Caki2 (cell line): ENCODE measurements at regions not wholly inside any gene's neighbourhood (a gene's known extent, or its start where the extent isn't known, plus 50 kb on each side); places are given as distances from the start of the nearest gene placed in this dataset.
"Not testable (repeated sequence)": the region's sequence is repeated elsewhere in the genome, so short reads cannot be mapped to it uniquely, and the experiment has no call there.

Experiments used
- DNase-seq: peaks from one replicate; pipeline ENCODE4 v3.0.0-alpha.2; 2015; ENCODE audit warnings: low read depth
- in situ Hi-C: cut with HindIII; loops from 2 replicates; pipeline ENCODE4 v1.10.0; 2016; ENCODE audit warnings: low sequenced_read_pairs, low pct_unique_long_range_greater_than_20kb, mixed read lengths

- no peak for DNase-seq
- in situ Hi-C loops, result no loop called here
Measured at GRCh38 chrX:34716302-34716701, 59.2 kb upstream of the TMEM47 start.

GRCh38 chrX:34734383-34734782 lies 77.3 kb upstream of the TMEM47 start:
- no peak for DNase-seq
- in situ Hi-C loops, result no loop called here

- in situ Hi-C loops, result no loop called here
- no peak for DNase-seq
Measured at GRCh38 chrX:34744521-34744920, 87.4 kb upstream of the TMEM47 start.

DNA sequence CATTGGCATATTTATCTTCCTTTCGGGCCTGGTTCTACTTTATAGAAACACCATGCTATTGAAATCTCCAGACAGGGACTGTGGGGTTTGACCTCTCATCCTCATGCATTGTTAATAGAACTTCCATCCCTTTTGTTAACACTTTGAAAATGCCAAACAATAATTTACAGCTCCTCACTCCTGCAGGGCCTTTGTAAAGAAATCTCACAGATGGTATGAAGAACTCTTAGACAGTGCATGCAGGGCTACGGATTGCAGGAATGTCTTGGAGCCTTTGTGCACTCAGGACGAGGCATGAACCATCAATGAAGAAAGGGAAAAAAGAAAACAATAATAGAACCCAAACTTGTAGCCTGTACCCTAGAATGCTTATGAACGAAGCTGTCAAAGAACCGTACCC lies 92.8 kb upstream of the TMEM47 start:
- no peak for DNase-seq
- in situ Hi-C loops, result no loop called here

DNA sequence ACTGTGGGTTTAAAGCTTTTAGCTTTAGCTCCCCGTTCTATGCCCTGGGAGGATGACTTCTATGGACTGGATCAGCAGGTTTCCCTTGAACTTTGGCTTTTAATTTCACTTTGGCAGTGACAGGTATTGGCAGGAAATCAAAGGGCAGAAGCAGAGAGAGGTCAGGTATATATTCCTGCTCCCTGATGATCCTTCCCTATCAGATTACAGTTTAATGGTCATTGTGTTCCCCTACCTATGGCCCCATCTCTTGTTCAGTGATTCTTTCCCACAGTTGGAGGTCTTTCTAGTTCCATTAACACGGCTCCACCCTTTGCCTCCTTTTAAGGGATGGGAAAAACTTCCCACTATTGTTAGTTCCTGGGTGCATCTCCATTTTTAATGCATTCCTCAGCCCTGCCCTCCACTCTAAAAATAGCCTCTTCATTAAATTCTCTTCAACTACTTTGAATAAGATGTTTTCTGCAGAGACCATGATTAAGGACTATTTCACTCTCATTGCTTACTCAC lies 107.8 kb upstream of the TMEM47 start:
- in situ Hi-C loops, result no loop called here
- DNase-seq, result no peak

DNA sequence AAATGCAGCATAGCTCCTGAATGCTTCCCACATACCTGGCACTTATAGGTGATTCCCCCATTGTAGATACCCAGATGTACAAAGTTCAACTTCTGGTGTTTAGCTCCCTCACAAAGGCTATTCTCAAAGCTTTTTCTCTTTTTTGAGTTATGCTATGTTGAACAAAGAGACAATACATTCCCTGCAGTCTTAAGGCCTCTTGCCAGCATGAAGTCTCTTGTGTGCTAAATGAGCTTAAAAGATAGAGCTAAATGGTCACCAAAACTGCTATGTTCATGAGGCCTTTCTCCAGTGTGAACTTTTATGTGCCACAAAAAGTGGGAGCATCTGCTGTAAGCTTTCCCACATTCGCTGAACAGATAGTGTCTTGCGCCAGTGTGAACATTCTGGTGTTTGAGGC lies 111.2 kb upstream of the TMEM47 start:
- DNase-seq, result no peak
- in situ Hi-C loops, result no loop called here

DNA sequence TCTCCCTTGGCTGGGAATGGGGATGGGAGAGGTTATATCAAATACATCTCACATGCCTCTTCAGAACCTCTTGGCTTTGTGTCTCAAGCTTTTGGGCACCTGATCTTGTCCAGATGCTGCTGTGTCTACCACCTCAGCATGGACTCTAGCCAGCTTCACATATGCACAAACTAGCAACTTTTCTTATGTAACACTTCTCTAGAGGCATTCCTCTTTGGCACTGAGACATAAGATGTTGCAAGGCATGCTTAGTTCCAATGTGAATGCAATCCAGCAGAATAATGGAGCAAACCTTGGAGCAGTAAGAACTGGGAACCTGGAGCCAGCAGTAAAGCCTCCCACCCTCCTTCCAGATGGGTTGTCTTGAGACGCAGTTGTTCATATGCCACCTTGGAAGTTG lies 113.4 kb upstream of the TMEM47 start:
- DNase-seq, result no peak
- in situ Hi-C loops, result no loop called here

- DNase-seq, result no peak
- in situ Hi-C loops, result no loop called here
Measured at GRCh38 chrX:34778916-34779315, 121.8 kb upstream of the TMEM47 start.

GRCh38 chrX:34790026-34790425 lies 132.9 kb upstream of the TMEM47 start:
- in situ Hi-C loops, result no loop called here
- no peak for DNase-seq

DNA sequence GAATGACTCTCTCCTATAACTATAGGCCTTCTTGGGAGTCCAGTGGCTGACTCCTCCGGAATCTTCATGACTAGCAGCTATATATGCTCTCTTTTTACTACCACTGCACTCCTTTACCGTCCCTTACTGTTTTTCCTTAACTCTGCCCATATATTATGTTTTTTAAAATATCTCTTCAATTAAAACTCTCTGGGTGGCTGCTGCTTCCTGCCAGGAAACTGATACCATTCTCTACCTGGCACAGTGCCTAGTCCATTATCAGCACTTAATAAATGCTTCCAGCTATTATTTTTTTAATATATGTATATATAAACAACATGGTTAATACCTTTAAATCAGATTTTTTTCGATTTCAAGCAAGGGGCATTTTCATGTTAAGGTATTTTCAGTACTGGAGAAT lies 136.6 kb upstream of the FAM47B start:
- in situ Hi-C loops, result no loop called here
- no peak for DNase-seq

- DNase-seq, result no peak
- in situ Hi-C loops, result no loop called here
Measured at GRCh38 chrX:34809096-34809495, 133.5 kb upstream of the FAM47B start.

DNA sequence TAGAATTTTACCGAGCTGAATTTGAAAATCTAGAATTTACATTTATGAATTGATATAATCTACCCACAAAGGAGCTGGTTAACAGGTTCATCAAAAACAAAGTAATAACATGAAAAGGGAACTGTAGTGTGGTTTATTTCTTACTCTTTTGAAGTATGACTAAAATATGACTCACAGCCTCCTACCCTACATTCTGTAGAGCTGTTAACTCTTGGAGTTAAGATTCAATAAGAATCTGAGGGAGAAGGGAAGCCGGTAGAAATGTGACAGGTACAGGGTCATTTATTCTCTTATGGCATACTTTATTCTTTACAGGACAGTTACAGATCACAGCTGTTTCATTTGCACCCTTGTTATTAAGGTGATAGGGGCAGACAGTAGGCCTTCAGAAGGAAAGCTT lies 132.2 kb upstream of the FAM47B start:
- DNase-seq, result no peak
- in situ Hi-C loops, result no loop called here

GRCh38 chrX:34810916-34811315 lies 131.7 kb upstream of the FAM47B start:
- DNase-seq, result no peak
- in situ Hi-C loops, result no loop called here

- no peak for DNase-seq
Measured at GRCh38 chrX:34813618-34814017, 129.0 kb upstream of the FAM47B start.

GRCh38 chrX:34826964-34827363 lies 115.6 kb upstream of the FAM47B start:
- no peak for DNase-seq
- in situ Hi-C loops, result no loop called here

More at GRCh38 chrX:34813618-34814017, 129.0 kb upstream of the FAM47B start:
- in situ Hi-C loops, result no loop called here

DNA sequence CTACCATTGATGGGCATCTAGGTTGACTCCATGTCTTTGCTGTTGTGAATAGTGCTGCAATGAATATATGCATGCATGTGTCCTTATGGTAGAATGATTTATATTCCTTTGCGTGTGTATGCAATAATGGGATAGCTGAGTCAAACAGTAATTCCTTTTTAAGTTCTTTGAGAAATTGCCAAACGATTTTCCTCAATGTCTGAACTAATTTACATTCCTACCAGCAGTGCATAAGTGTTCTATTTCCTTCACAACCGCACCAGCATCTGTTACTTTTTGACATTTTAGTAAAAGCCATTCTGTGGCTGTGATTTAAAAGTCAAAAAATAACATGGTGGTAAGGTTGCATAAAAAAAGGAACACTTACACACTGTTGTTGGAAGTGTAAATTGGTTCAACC lies 103.1 kb upstream of the FAM47B start:
- in situ Hi-C loops, result no loop called here
- DNase-seq, result no peak

DNA sequence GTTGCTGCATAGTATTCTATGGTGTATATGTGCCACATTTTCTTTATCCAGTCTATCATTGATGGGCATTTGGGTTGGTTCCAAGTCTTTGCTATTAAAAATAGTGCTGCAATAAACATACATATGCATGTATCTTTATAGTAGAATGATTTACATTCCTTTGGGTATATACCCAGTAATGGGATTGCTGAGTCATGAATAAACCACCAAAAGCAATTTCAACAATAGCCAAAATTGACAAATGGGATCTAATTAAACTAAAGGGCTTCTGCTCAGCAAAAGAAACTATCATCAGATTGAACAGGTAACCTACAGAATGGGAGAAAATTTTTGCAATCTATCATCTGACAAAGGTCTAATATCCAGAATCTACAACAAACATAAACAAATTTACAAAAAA lies 101.4 kb upstream of the FAM47B start:
- DNase-seq, in situ Hi-C loops: not testable (repeated sequence)

DNA sequence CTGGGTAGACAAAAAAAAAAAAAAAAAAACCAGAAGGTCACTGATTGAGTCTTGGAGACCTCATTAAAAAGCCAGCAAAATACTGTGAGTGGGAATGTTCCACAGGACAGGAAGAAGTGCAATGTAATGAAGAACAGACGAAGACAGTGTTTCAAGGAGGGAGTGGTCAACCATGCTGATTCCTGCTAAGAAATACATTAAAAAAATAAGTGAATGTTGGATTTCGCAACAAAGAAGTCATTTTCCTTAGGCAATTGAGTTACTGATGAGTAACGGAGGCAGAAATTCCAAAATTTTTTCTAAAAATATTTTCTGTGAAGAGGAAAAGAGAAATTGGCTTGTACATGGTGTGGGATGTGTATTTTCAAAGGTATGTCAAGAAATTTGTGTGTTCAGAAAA lies 94.3 kb upstream of the FAM47B start:
- in situ Hi-C loops, result no loop called here

GRCh38 chrX:34849371-34849770 lies 93.2 kb upstream of the FAM47B start:
- no peak for DNase-seq
- in situ Hi-C loops, result no loop called here

More for the DNA sequence above, 94.3 kb upstream of the FAM47B start:
- no peak for DNase-seq

DNA sequence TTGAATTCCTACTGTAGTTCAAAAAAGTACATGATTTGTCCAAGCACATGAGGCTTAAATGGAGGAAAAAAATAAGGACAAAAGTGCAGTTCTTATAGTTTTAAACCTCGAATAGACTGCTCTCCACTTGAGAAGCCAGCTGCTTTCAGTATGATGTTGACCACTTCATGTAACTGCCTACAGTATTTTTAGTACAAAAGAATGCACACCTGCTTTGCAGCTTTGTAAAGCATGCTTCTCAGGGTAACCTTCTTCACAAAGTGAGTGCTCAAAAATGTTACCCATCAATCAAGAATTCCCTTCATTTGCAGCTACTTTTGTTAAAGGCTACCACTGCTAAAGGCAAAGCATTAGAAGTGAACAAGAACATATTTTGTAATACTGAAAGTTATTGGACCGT lies 83.4 kb upstream of the FAM47B start:
- in situ Hi-C loops, result no loop called here
- no peak for DNase-seq

DNA sequence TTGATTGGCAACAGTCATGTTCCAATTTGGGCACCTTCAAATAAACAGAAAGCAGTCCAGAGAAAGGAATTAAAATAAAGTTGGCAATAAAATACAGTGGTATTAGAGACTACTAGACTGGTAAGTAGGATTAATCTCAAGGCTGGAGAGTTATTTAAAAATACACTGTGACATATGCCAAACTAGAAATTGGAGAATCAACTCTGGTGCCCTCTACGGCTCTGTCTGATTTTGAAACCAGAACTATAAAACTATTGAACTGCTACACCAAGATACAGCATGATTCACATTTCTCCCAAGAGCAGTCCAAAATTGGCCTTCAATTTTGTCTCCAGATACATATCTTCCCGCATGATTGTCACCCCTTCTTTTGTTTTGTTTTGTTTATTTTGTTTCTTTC lies 78.7 kb upstream of the FAM47B start:
- no peak for DNase-seq
- in situ Hi-C loops, result no loop called here
